Activated T-cell treated with anti-CD3 and anti-CD28 coated beads, Interleukin-2, amount 50 U/mL, for 72 hours (primary cell): ENCODE measurements at regions not wholly inside any gene's neighbourhood (a gene's known extent, or its start where the extent isn't known, plus 50 kb on each side); places are given as distances from the start of the nearest gene placed in this dataset.
"Not testable (repeated sequence)": the region's sequence is repeated elsewhere in the genome, so short reads cannot be mapped to it uniquely, and the experiment has no call there.

Experiments used
- ATAC-seq, 2 donors: fragments of 150-1000 bp; cut with Tn5 transposase; replicated peaks in 1 of 2; 2 replicates each; pipeline ENCODE4 v1.10.0; 2021; ENCODE audit warnings: moderate library complexity in 2 of 2, mild to moderate bottlenecking in 1 of 2
- DNase-seq, 2 donors: peaks; one replicate each; pipeline ENCODE4 v3.0.0; 2021 to 2022; ENCODE audit warnings: mixed read lengths in 1 of 2
- H3K27ac Mint-ChIP-seq: one replicate; pipeline ENCODE4 v1.8.0; 2022; ENCODE audit warnings: mild to moderate bottlenecking, moderate library complexity, mixed read lengths
- H3K27me3 Mint-ChIP-seq: one replicate; pipeline ENCODE4 v1.8.0; 2022; ENCODE audit warnings: low read depth, mixed read lengths
- H3K36me3 Mint-ChIP-seq, 2 donors: one replicate each; pipeline ENCODE4 v1.8.0; 2022; ENCODE audit warnings: mixed read lengths in 2 of 2, mild to moderate bottlenecking in 1 of 2; ENCODE audit not compliant: insufficient read depth in 2 of 2
- H3K4me1 Mint-ChIP-seq: one replicate; pipeline ENCODE4 v1.8.0; 2022; ENCODE audit warnings: low read depth, mixed read lengths
- H3K4me3 Mint-ChIP-seq, 2 donors: one replicate each; pipeline ENCODE4 v1.8.0; 2022; ENCODE audit warnings: mild to moderate bottlenecking in 2 of 2, mixed read lengths in 2 of 2, moderate library complexity in 2 of 2
- H3K9me3 Mint-ChIP-seq, 2 donors: one replicate each; pipeline ENCODE4 v1.8.0; 2022; ENCODE audit warnings: mixed read lengths in 2 of 2

DNA sequence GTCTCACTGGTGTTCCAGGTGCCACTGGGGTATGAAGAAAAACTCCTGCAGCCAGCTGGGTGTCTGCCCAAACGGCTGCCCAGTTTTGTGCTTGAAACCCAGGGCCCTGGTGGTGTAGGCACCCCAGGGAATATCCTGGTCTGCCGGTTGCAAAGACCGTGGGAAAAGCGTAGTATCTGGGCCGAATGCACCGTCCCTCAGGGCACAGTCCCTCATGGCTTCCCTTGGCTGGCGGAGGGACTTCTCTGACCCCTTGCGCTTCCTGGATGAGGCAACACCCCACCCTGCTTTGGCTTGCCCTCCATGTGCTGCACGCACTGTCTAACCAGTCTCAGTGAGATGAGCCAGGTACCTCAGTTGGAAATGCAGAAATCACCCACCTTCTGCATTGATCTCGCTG, 587.1 kb upstream of the ZFP42 start:
- DNase-seq, H3K36me3 Mint-ChIP-seq, H3K27me3 Mint-ChIP-seq, H3K27ac Mint-ChIP-seq, H3K4me3 Mint-ChIP-seq, H3K4me1 Mint-ChIP-seq, ATAC-seq: not testable (repeated sequence)
- peaks cover 16 to 24% of the 10 kb centered on the region in 2 donors for H3K9me3 Mint-ChIP-seq

DNA sequence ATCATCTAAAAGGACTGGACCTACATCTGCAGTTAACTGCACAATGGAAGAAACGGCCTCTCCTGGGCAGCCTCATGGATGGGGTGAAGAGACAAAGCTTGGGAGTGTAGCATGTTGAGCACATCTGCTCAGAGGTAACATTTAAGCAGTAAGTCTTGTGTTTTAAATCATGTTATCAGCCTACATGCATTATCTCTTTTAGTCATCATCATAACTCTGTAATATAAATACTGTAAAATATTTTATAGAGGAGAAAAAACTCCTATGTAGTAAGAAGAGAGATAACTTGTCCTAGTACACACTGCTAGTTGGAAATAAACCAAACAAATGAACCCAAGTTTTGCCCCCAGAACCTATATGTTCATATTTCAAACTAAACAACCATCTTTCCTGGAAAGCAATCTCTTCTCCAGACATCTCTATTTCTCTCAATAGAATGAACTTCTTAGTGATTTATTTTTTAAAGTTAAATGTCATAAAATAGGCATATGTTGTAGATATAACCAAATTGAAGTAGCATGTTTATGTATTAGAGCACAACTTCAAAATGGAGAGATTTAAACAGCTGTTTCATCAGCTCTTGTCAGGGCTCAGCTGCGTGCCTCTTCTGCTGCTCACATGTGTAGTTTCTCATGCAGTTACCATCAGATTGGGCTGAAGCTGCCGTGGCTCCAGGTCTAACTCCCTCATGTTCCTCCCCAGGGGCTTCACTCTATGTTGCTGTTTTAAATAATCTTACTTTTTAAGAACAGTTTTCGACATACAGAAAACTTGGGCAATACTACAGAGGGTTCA, 581.8 kb upstream of the ZFP42 start:
- Mint-ChIP-seq H3K27me3 (no peaks in the 10 kb centered on the region), H3K36me3 (peaks cover 2 to 3% of the 10 kb centered on the region in 2 donors), H3K4me3 (no peak overlapping the region), H3K4me1 (no peaks in the 10 kb centered on the region), H3K9me3 (peaks cover 6 to 9% of the 10 kb centered on the region in 2 donors), H3K27ac (no peak overlapping the region)
- DNase-seq = no peak
- ATAC-seq = no peak

DNA sequence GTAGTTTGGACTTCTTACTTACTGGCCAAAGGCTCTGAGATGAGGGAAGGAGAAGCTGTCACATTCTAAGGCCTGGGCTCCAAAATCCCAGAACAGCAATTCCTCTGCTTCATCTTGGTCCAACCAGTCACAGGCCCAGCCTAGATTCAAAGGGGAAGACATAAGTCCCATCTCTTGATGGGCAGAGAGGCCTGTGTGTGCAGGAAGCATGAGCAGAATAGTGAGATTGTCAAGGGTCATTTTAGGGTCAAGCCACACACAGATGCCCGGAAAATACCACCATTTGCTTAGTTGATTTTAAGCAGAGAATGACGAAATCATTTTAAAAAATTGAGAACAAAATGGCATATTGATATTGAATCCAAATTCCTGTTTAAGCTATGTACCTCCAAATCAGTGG, 580.9 kb upstream of the ZFP42 start:
- Mint-ChIP-seq H3K4me3 (no peak overlapping the region), H3K9me3 (peaks cover 11 to 12% of the 10 kb centered on the region in 2 donors), H3K27me3 (no peaks in the 10 kb centered on the region), H3K36me3 (peaks cover 2 to 3% of the 10 kb centered on the region in 2 donors), H3K4me1 (no peaks in the 10 kb centered on the region), H3K27ac (no peak overlapping the region)
- DNase-seq (no peak), ATAC-seq (no peak)

DNA sequence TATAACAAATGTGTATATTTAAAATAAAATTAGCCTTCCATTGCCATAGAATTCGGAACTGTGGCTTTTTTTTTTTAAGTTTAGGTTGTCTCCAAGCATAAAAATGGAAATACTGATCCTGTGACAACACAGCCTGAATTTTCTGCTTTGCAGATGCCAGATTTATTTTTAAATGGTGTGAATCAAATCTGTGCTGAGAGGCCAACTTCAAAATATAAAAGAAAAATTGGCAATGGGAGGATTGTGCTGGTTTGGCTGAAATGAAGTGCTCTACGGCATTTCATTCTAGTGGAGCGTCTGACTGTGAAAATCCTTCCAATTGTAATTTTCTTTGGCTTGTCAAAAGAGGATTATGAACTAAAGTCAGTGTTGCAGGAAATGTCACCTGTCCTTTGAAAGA, 580.3 kb upstream of the ZFP42 start:
- peak overlapping the region; percentile 42 for H3K27ac Mint-ChIP-seq
- peaks cover 11 to 12% of the 10 kb centered on the region in 2 donors for H3K9me3 Mint-ChIP-seq
- H3K4me3 Mint-ChIP-seq = no peak overlapping the region
- no peaks in the 10 kb centered on the region for H3K27me3 Mint-ChIP-seq
- DNase-seq (no peak), ATAC-seq (no peak)
- H3K4me1 Mint-ChIP-seq = no peaks in the 10 kb centered on the region
- peaks cover 2 to 3% of the 10 kb centered on the region in 2 donors for H3K36me3 Mint-ChIP-seq

DNA sequence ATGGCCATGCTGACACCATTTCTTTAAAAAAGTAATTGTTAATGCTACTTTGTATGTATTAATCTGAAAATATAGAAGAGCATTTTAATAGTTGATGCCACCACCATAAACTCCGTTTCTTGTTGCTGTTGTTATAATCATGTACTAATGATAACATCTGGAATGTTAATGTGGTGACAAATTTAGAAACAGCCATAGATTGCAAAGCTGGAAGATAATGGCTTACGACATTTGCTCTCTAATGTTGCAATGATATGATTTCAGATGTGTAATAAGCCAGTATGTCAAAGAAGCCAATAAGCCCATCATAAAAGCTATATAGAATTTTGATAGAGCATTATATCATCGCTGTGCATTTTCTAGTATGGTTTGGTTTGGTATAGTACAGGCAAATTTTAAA, 579.4 kb upstream of the ZFP42 start:
- Mint-ChIP-seq H3K9me3 (peaks cover 11 to 12% of the 10 kb centered on the region in 2 donors), H3K27me3 (no peaks in the 10 kb centered on the region)

DNA sequence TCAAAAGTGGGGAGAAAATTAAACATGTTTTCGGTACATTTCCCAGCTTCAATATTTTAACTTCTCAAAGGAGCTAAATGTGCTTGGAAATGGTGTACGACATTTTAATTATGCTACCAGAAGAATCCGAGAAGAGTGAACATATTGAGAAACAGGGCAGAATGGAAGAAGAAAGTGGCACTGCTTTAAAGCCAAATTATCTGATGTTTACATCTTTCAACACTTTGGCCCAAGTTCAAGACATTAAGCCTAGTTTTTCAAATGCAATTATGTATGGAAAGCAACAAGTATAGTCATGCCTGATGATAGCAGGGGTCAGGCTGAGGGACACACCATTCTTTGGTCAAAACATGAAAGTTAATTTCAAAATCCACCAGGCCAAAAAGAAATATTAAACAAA, 577.9 kb upstream of the ZFP42 start:
- Mint-ChIP-seq H3K36me3 (peaks cover 2 to 3% of the 10 kb centered on the region in 2 donors), H3K9me3 (peaks cover 8 to 11% of the 10 kb centered on the region in 2 donors)
- no peak for ATAC-seq

More for the DNA sequence above, 579.4 kb upstream of the ZFP42 start:
- Mint-ChIP-seq H3K4me1 (no peaks in the 10 kb centered on the region), H3K27ac (no peak overlapping the region), H3K36me3 (peaks cover 2 to 3% of the 10 kb centered on the region in 2 donors), H3K4me3 (no peak overlapping the region)
- no peak for ATAC-seq
- DNase-seq = no peak

DNA sequence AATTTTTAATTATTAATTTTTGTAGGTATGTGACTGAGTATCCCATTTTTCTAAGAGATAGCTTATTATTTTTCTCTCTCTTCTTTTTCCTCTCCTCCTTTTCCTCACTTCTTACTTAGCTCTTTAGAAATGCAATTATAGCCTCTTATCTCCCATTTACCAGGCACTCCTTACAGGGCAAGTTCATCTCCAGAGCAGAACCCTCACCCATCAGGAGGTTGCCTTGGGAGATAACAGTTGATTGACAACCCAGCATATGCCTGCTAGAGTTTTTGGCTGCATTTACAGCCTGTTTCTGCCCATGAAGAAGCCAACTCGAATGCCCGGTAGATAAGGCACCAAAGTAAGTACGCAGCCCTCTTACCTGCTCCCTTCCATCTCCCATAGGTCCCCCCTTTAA, 572.9 kb upstream of the ZFP42 start:
- peaks cover 1 to 8% of the 10 kb centered on the region in 2 donors for H3K9me3 Mint-ChIP-seq
- no peak overlapping the region for H3K4me3 Mint-ChIP-seq
- no peaks in the 10 kb centered on the region for H3K4me1 Mint-ChIP-seq
- no peak overlapping the region for H3K27ac Mint-ChIP-seq
- no peak for DNase-seq
- H3K36me3 Mint-ChIP-seq = peaks cover 0 to 1% of the 10 kb centered on the region in 2 donors
- H3K27me3 Mint-ChIP-seq = no peaks in the 10 kb centered on the region
- ATAC-seq = no peak

More for the DNA sequence above, 577.9 kb upstream of the ZFP42 start:
- DNase-seq = no peak
- Mint-ChIP-seq H3K4me1 (no peaks in the 10 kb centered on the region), H3K27me3 (no peaks in the 10 kb centered on the region), H3K27ac (no peak overlapping the region), H3K4me3 (no peak overlapping the region)

DNA sequence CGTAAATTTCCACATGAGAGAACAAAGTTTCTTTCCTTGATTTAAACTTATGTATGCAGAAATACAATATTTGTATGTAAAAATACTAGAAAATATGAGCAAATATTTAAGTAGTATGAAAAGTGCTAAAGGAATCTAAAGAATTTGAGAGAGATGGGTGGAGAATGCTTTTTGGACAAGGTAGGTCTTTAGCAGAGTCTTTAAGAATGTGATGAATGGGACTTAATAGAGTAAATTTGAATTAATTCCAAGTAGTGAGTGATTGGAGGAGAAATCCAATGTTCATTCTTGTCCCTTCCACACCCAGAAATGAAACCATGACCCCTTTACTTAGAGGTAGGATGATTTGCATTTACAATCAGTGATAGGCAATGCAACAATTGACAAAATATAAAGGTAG, 570.9 kb upstream of the ZFP42 start:
- no peaks in the 10 kb centered on the region for H3K27me3 Mint-ChIP-seq
- H3K4me1 Mint-ChIP-seq = no peaks in the 10 kb centered on the region
- H3K36me3 Mint-ChIP-seq = no peaks in the 10 kb centered on the region
- DNase-seq = no peak
- peaks cover 0 to 5% of the 10 kb centered on the region in 2 donors for H3K9me3 Mint-ChIP-seq
- no peak overlapping the region for H3K4me3 Mint-ChIP-seq
- H3K27ac Mint-ChIP-seq = no peak overlapping the region
- no peak for ATAC-seq

DNA sequence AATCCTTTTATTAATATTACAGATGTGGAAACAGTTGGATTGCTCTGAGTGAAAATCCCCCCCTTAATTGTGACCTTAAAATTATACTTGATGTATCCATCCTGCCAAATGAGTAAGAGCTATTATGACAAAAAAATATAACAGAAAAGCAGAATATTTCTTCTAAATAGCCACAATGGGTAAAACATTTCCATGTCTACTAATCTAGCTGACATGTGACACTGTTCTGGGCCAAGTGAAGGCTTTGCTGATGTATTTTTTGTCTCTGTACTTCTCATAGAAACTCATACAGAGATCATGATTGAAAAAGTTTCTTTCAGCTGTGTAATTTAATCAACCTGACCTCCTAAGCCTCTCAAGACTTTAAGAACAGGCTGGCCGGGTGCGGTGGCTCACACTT, 569.1 kb upstream of the ZFP42 start:
- H3K4me3 Mint-ChIP-seq = no peak overlapping the region
- H3K36me3 Mint-ChIP-seq = no peaks in the 10 kb centered on the region
- H3K27me3 Mint-ChIP-seq = no peaks in the 10 kb centered on the region
- no peak overlapping the region for H3K27ac Mint-ChIP-seq
- ATAC-seq = no peak
- H3K9me3 Mint-ChIP-seq = peaks cover 0 to 3% of the 10 kb centered on the region in 2 donors
- no peak for DNase-seq
- H3K4me1 Mint-ChIP-seq = no peaks in the 10 kb centered on the region

DNA sequence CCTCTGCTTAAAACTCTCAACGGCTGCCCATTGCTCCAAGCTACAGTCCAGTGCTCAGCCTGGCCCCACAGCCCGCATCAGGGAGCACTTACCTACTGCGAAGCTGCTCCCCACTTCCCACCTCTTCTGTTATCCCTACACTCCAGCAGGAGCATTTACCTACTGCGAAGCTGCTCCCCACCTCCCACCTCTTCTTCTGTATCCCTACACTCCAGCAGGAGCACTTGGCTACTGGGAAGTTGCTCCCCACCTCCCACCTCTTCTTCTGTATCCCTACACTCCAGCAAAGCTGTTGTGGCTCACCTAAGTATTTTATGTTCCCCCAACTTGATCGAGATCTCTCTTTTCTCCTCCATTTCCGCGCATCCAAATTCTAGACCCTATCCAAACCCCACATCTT, 563.3 kb upstream of the ZFP42 start:
- H3K36me3 Mint-ChIP-seq = peaks cover 0 to 2% of the 10 kb centered on the region in 2 donors
- H3K27ac Mint-ChIP-seq = no peak overlapping the region
- H3K9me3 Mint-ChIP-seq = peaks cover 4 to 10% of the 10 kb centered on the region in 2 donors
- DNase-seq (no peak), ATAC-seq (no peak)
- H3K4me3 Mint-ChIP-seq = no peak overlapping the region
- H3K4me1 Mint-ChIP-seq = no peaks in the 10 kb centered on the region
- no peaks in the 10 kb centered on the region for H3K27me3 Mint-ChIP-seq

DNA sequence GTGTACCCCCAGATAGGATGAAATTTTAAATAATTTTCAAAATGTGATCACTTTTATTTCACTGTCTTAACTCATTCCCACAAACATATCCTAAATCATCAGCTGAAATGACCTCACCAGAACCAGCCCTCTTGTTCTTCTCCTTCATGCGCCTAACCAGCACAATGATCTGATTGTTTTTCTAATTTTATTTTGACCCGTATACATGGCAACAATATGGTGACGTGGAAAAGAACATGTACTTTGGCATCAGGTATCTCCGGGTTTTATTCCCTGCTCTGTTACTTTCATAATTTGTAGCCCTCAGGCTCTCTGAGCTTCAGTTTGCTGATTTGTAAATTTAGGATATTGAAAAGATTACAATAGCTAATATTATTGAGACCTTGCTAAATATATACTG, 562.4 kb upstream of the ZFP42 start:
- H3K4me1 Mint-ChIP-seq = no peaks in the 10 kb centered on the region
- H3K27me3 Mint-ChIP-seq = no peaks in the 10 kb centered on the region
- no peak overlapping the region for H3K4me3 Mint-ChIP-seq
- peaks cover 0 to 2% of the 10 kb centered on the region in 2 donors for H3K36me3 Mint-ChIP-seq
- no peak overlapping the region for H3K27ac Mint-ChIP-seq
- DNase-seq = no peak
- no peak for ATAC-seq
- H3K9me3 Mint-ChIP-seq = peaks cover 4 to 10% of the 10 kb centered on the region in 2 donors

DNA sequence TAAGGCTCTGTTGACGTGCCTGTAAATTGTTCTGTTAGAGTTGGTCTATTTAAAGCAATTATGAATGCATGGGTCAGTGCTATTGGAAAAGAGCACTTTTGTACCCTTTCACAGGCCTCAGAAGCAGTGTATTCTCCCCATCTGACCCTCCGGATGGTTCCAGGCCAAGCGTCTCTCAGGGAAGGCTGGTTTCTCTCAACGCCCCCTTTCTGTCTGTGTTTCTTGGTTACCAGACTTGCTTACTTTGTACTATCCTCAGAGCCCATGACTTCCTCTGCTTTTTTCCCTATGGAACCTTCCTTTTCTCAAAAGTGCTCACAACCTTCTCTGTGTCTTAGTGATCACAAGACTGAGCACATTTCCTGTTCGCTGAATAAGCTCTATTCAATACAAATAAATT, 559.3 kb upstream of the ZFP42 start:
- H3K27me3 Mint-ChIP-seq = no peaks in the 10 kb centered on the region
- H3K36me3 Mint-ChIP-seq = peaks cover 0 to 2% of the 10 kb centered on the region in 2 donors
- peaks cover 4 to 11% of the 10 kb centered on the region in 2 donors for H3K9me3 Mint-ChIP-seq
- no peak overlapping the region for H3K27ac Mint-ChIP-seq
- DNase-seq (no peak), ATAC-seq (no peak)
- H3K4me3 Mint-ChIP-seq = no peak overlapping the region
- H3K4me1 Mint-ChIP-seq = no peaks in the 10 kb centered on the region

DNA sequence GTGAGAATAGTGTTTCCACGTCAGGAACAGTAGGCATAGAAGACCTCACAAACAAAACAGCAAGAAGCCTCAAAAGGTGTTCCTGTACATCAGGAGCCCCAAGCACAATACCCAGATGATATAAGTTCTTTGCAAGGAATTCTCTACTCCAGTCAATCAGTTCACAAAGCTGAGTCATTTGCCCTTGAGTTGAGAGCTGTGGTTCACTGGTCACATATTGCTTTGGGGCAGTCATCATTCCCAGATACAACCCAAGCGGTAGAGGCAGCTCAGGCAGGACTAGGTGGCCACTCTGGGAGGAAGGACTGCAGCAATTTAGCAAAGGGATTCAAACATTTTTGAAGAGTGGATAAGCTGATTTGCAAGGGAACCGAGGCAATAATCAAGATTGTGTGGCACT, 551.5 kb upstream of the ZFP42 start:
- no peaks in the 10 kb centered on the region for H3K4me1 Mint-ChIP-seq
- H3K27ac Mint-ChIP-seq = no peak overlapping the region
- no peak for DNase-seq
- no peak overlapping the region for H3K4me3 Mint-ChIP-seq
- H3K36me3 Mint-ChIP-seq = no peaks in the 10 kb centered on the region
- H3K9me3 Mint-ChIP-seq = peaks cover 8 to 12% of the 10 kb centered on the region in 2 donors
- no peak for ATAC-seq
- no peaks in the 10 kb centered on the region for H3K27me3 Mint-ChIP-seq

DNA sequence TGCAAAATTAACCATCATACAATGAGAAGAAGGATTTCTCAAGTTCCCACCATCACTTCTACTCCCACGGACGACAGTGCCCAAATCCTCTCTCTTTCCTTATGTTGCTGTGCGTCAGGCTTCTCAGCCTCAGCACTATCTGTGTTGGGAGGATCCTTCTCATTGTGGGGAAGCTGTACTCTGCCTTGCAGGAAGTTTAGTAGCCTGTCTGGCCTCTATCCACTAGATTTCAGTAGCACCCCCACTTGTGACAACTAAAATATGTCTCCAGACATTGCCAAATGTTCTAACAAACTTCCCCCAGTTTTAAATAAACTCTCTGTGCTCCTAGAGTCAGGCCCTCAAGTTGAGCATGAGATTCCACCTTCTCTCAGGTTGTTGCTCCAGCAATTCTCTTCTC, 545.9 kb upstream of the ZFP42 start:
- DNase-seq (no peak), ATAC-seq (no peak)
- no peak overlapping the region for H3K27ac Mint-ChIP-seq
- H3K4me3 Mint-ChIP-seq = no peak overlapping the region
- H3K36me3 Mint-ChIP-seq = no peaks in the 10 kb centered on the region
- no peaks in the 10 kb centered on the region for H3K27me3 Mint-ChIP-seq
- peaks cover 8 to 9% of the 10 kb centered on the region in 2 donors for H3K9me3 Mint-ChIP-seq
- no peaks in the 10 kb centered on the region for H3K4me1 Mint-ChIP-seq
